ENCODE measurements at regions not wholly inside any gene's neighbourhood (a gene's known extent, or its start where the extent isn't known, plus 50 kb on each side); places are given as distances from the start of the nearest gene placed in this dataset.

DNA sequence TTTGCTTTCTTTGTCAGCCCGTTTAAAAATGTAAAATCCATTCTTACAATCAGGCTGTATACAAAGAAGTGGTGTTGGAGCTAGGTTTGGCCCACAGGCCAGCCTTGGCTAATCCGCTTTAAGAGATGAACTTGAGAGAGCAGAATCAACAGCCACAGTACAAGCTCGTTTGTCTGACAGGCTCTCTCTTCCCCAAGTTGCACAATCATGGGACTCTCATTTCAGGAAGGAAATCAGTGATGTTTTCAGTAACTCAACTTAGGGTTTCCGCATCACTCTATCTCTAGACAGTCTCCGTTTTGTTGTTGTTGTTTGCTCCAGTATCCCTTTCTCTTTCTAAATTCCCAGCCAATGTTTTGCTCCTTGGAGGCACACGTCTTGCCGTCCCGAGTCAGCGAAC lies 582.0 kb upstream of the MKI67 start:
- Histone ChIP-seq H3K36me3 (ENCODE audit: control insufficient read depth, insufficient read depth, low read length) (no peaks in the 10 kb centered on the region), H3K27me3 (ENCODE audit: control insufficient read depth, insufficient read depth, low read length) (peaks cover 9% of the 10 kb centered on the region), H3K4me3 (ENCODE audit: low read depth, low read length) (no peak overlapping the region)
- DNase-seq (ENCODE audit: low read depth), result no peak
- no peak for TF ChIP-seq CTCF (IDR thresholded peaks at IDR 0.05; ENCODE audit: insufficient read depth, low read length, poor library complexity, severe bottlenecking)

DNA sequence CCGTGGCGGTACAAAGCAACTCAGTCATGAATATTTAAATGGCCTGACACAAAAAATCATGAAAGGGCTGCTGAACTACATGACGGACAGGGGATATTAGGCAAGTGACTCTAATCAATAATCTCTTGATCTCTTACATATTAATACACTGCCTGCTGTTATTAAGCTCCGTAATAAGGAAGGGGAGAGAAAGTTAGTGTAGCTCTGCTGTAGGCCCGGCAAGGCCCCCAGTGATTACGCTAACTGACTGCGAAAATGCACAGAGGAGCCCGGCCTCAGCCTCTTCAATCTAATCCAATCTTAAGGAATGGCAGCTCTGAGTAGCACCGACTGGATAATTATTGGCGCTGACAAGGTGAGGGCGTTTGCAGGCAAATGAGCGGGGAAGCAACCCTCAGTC lies 583.5 kb upstream of the MKI67 start:
- Histone ChIP-seq H3K27me3 (ENCODE audit: control insufficient read depth, insufficient read depth, low read length) (peaks cover 9% of the 10 kb centered on the region), H3K4me3 (ENCODE audit: low read depth, low read length) (no peak overlapping the region), H3K36me3 (ENCODE audit: control insufficient read depth, insufficient read depth, low read length) (no peaks in the 10 kb centered on the region)
- no peak for TF ChIP-seq CTCF (IDR thresholded peaks at IDR 0.05; ENCODE audit: insufficient read depth, low read length, poor library complexity, severe bottlenecking)
- no peak for DNase-seq (ENCODE audit: low read depth)

DNA sequence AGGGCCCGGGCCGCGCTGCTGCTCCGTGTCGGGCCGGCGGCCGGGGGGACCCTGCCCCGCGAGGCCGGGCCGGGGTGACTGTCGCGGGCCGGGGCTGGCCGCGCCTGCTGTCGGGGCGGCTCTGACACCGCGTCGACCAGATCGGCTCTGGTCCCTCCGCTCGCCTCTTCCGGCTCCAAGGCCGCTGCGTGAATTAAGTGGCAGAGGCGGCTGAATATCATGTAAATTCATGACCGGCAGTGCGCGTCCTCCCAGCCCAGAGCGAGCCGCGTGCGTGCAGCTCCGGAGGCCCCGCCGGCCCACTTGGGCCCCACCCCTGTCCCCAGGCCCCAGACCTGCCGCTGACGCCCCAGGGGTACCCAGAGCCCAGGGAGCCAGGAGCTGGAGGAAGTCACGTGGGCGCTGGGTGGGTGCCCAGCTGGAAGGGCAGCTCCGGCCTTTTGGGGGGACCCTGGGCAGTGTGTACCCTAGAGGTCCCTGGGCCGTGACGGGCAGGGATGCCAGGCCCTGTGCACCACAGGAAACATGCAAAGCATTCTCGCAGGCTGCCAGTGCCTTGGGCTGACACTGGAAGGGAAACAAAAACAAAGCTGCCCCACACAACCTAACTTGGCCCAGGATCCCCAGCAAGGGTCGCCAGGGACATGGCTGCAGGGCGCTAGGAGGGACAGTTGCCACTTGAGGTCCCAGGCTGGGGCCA lies 584.0 kb upstream of the MKI67 start:
- Histone ChIP-seq H3K27me3 (ENCODE audit: control insufficient read depth, insufficient read depth, low read length) (peaks cover 10% of the 10 kb centered on the region), H3K4me3 (ENCODE audit: low read depth, low read length) (no peak overlapping the region), H3K36me3 (ENCODE audit: control insufficient read depth, insufficient read depth, low read length) (no peaks in the 10 kb centered on the region)
- DNase-seq (ENCODE audit: low read depth), result no peak
- TF ChIP-seq CTCF (IDR thresholded peaks at IDR 0.05; ENCODE audit: insufficient read depth, low read length, poor library complexity, severe bottlenecking), result no peak

GRCh38 chr10:128710798-128711183 lies 584.6 kb upstream of the MKI67 start:
- Histone ChIP-seq H3K36me3 (ENCODE audit: control insufficient read depth, insufficient read depth, low read length) (no peaks in the 10 kb centered on the region), H3K27me3 (ENCODE audit: control insufficient read depth, insufficient read depth, low read length) (peaks cover 12% of the 10 kb centered on the region), H3K4me3 (ENCODE audit: low read depth, low read length) (no peak overlapping the region)
- TF ChIP-seq CTCF (IDR thresholded peaks at IDR 0.05; ENCODE audit: insufficient read depth, low read length, poor library complexity, severe bottlenecking), result no peak
- DNase-seq (ENCODE audit: low read depth), result no peak

GRCh38 chr10:128711806-128712205 lies 585.6 kb upstream of the MKI67 start:
- no peak overlapping the region for H3K4me3 ChIP-seq (ENCODE audit: low read depth, low read length)

More at GRCh38 chr10:128711806-128712205, 585.6 kb upstream of the MKI67 start:
- H3K36me3 ChIP-seq (ENCODE audit: control insufficient read depth, insufficient read depth, low read length), result no peaks in the 10 kb centered on the region
- no peak for DNase-seq (ENCODE audit: low read depth)
- H3K27me3 ChIP-seq (ENCODE audit: control insufficient read depth, insufficient read depth, low read length), result peaks cover 12% of the 10 kb centered on the region
- TF ChIP-seq CTCF (IDR thresholded peaks at IDR 0.05; ENCODE audit: insufficient read depth, low read length, poor library complexity, severe bottlenecking), result no peak

All from kidney epithelial cell (primary cell).